ENCODE measurements at regions not wholly inside any gene's neighbourhood (a gene's known extent, or its start where the extent isn't known, plus 50 kb on each side); places are given as distances from the start of the nearest gene placed in this dataset.
"Not testable (repeated sequence)": the region's sequence is repeated elsewhere in the genome, so short reads cannot be mapped to it uniquely, and the experiment has no call there.

GRCh38 chr13:23947893-23948292 lies 50.6 kb upstream of the C1QTNF9B start:
- DNase-seq (ENCODE audit: low spot score) (no peak), ATAC-seq (no peak)
- intact Hi-C loops (cut with DNase I): no loop called here

- ATAC-seq (no peak), DNase-seq (ENCODE audit: low spot score) (no peak)
- intact Hi-C loops (cut with DNase I): no loop called here
Observed at GRCh38 chr13:23949200-23949599, 51.9 kb upstream of the C1QTNF9B start.

DNA sequence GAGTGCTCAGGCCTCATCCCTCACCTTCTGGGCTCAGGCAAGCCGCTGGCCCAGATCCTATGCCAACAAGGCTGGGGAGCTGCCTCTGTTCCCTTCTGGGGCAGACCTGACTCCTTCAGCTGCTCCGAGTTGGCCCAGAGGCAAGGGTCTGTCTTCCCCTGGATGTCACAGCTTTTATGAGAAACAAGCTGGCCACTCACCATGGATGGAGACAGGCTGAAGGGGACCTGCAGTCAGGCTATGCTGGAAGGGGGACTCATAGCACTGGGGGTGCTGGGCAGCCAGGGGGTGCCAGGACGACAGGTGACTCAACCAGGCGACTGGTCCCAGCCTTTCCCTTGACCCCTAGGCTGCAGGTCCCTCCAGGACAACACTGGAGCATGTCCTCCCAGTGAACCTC lies 52.4 kb upstream of the C1QTNF9B start:
- ATAC-seq (no peak), DNase-seq (ENCODE audit: low spot score) (no peak)
- intact Hi-C loops (cut with DNase I): no loop called here

DNA sequence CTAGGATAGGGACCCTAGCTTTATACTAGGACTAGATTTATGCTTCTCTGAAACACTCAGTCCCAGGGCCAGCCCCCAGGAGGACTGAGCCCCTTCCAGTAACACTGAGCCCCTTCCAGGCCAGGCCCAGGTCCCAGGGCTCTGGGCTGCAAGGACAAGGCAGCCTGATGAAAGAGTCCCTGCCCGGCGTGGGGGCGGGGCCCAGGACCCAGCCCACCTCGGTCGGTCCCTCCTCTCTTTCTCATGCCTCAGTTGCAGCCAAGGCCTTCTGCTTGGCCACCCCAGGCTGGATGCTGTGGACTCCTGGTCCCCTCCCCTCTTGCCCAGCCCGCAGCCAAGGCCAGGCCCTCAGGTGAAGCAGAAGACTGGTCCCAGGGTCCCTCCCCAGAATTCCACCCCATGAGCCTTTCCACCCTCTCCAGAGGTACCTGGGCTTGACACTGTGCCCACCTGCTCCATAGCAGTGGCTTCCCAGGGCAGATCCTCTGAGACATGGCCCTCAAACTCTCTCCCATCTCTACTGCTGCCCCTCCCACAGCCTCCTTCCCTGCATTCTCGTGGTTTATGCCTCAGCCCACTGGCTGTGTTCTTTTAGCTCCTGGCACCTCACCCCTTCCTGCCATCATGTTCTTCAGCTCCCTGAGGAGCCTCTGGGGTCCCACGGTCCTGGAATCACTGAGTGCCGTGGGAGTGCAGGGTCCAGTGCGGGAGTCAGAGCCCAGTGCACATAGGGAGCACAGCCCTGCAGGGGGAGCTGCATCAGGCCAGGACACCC lies 53.6 kb upstream of the C1QTNF9B start:
- ATAC-seq (no peak), DNase-seq (ENCODE audit: low spot score) (no peak)
- intact Hi-C loops (cut with DNase I): no loop called here

GRCh38 chr13:23952796-23953195 lies 55.5 kb upstream of the C1QTNF9B start:
- ATAC-seq (no peak), DNase-seq (ENCODE audit: low spot score) (no peak)
- intact Hi-C loops (cut with DNase I): no loop called here

GRCh38 chr13:23953860-23954512 lies 56.7 kb upstream of the C1QTNF9B start:
- intact Hi-C loops (cut with DNase I): no loop called here
- DNase-seq (ENCODE audit: low spot score): no peak
- ATAC-seq: no peak

DNA sequence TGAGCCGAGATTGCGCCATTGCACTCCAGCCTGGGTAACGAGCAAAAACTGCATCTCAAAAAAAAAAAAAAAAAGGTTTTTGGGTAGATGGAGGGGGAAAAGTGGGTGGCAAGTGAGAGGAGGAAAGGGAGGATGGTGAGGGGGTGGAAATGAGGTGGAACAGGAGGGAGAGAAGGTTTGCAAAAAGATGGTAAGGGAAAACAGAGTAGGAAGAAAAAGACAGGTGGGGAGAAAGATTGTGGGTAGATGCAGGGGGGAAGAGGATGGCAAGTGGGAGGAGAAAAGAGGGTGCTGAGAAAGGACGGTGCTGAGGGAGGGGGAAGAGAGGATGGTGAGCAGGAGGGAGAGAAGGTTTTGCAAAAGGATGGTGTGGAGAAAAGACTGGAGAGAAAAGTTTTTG lies 57.8 kb upstream of the C1QTNF9B start:
- DNase-seq (ENCODE audit: low spot score) (no peak), ATAC-seq (no peak)
- intact Hi-C loops (cut with DNase I): no loop called here

DNA sequence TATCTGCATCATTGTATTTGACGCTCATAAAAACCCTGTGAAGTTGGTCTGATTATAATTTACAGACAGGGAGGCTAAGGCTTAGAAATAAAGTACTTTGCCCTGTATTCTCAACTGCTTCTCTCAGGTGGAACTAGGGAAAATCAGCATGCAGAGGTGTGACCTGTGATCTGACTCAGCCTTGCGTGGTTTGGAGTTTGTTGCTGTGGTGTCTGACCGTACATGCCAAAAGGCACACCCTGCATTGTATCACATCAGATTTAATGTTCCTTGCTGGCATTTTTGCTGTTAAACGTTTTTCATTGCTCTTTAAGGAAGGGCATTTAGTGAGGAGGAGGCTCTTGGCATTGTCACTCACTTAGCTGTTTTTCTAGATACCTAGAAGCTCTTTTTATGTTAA lies 58.8 kb upstream of the C1QTNF9B start:
- ATAC-seq (no peak), DNase-seq (ENCODE audit: low spot score) (no peak)
- intact Hi-C loops (cut with DNase I): no loop called here

DNA sequence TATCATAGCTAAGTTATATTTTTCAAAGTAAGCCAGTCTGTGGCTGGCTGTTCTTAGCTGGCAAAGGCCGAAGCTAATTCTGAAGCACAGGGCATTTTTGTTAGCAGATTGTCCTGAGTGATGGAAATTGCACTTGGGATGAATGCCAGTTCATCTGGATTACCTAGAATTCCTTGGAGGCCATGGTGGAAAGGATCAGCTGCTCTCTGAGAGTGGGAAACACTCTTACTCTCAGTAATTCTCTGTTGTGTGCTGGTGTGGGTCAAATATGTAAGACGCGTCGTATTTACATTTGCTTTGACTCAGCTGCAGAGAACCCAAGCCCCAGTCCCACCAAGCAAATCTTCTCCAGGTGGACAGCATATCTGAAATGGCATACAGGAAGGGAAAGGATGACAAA lies 60.7 kb upstream of the C1QTNF9B start:
- DNase-seq (ENCODE audit: low spot score) (no peak), ATAC-seq (no peak)
- intact Hi-C loops (cut with DNase I): no loop called here

- intact Hi-C loops (cut with DNase I): no loop called here
- no peak for ATAC-seq
- no peak for DNase-seq (ENCODE audit: low spot score)
Observed at GRCh38 chr13:23959231-23959862, 62.0 kb upstream of the C1QTNF9B start.

DNA sequence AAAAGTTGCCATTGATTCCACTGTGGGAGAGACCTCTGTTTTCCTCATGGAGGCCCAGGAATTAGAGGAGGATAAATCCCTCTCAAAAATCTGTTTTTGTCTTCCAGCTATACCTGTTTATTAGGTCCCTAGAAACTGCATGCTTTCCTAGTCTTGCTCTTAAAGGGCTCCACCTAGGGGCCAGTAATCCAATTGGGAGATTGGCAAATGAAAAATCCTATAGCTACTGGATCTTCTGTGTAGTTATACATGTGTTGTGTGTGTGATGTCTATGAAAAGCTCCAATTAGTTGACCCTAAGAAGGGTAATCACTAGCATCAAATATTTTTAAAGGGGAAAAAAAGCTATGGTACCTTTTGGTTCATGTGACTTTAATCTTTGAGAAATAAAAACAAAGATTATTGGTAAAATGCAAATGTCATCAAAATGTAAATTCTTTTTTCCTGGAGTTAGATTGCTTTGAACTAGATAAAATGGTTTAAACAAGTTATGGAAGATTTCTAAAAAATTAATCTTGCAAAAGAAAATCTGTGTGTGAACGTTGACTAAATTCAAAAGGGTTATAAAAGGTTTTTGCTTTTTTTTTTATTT lies 63.4 kb upstream of the C1QTNF9B start:
- no peak for DNase-seq (ENCODE audit: low spot score)
- intact Hi-C loops (cut with DNase I): no loop called here
- no peak for ATAC-seq

DNA sequence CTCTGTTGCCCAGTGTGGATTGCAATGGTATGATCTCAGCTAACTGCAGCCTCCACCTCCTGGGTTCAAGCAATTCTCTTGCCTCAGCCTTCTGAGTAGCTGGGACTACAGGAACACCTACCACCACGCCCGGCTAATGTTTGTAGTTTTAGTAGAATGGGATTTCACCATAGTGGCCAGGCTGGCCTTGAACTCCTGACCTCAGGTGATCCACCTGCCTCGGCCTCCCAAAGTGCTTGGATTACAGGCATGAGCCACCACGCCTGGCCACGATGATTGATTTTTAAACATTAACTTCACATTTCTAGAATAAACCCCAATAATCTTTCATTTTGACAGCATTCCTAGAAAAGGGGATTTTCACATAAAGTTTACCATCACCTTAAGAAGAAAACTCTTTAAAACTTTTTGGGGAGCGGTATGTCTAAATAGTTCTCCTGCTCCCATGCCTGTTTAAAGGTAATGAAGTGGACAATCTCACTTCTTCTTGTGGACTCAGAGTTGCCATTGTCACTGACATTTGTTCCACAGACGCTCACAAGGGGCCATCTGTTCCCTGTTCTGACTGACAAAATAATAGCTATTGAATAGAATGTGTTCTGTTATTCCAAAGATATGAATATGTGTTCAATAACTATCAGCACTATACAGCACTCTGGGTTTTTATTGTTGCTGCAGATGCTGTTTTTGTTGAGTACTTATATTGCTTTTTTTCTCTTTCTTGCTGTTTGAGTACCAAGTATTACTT lies 66.1 kb upstream of the C1QTNF9B start:
- DNase-seq (ENCODE audit: low spot score) (no peak), ATAC-seq (no peak)
- intact Hi-C loops (cut with DNase I): no loop called here

GRCh38 chr13:23963947-23964346 lies 66.6 kb upstream of the C1QTNF9B start:
- ATAC-seq: no peak
- intact Hi-C loops (cut with DNase I): no loop called here

GRCh38 chr13:23965346-23965745 lies 68.0 kb upstream of the C1QTNF9B start:
- intact Hi-C loops (cut with DNase I): no loop called here
- no peak for ATAC-seq
- no peak for DNase-seq (ENCODE audit: low spot score)

More at GRCh38 chr13:23963947-23964346, 66.6 kb upstream of the C1QTNF9B start:
- no peak for DNase-seq (ENCODE audit: low spot score)

GRCh38 chr13:23966221-23966690 lies 69.0 kb upstream of the C1QTNF9B start:
- ATAC-seq: no peak
- DNase-seq (ENCODE audit: low spot score): no peak
- intact Hi-C loops (cut with DNase I): no loop called here

GRCh38 chr13:23966691-23967615 lies 69.7 kb upstream of the C1QTNF9B start:
- DNase-seq (ENCODE audit: low spot score): no peak
- intact Hi-C loops (cut with DNase I): no loop called here
- ATAC-seq: no peak

- intact Hi-C loops (cut with DNase I); DNase-seq (ENCODE audit: low spot score); ATAC-seq: not testable (repeated sequence)
Observed at GRCh38 chr13:23967792-23968191, 70.5 kb upstream of the C1QTNF9B start.

DNA sequence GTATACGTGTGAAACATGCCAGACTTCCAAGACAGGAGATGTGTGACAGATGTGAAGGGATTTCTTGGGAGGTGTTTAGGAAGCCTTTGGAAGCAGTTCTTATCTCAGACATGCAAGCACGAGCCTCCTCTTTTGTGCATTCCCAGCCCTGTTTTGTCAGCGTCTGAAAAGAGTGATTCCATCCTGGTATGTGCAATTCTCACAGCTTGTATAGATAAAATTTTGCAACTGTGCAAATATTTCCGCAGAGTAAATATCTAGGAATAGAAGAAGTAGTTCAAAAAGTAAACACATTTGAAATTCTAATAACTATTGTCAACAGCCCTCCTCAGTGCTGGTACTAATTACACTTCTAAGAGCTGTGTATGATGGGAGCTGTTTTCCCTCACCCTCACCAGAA lies 72.3 kb upstream of the C1QTNF9B start:
- ATAC-seq: no peak
- intact Hi-C loops (cut with DNase I): no loop called here
- DNase-seq (ENCODE audit: low spot score): no peak

Measured in sciatic nerve (tissue), 2 donors.